22Rv1 (cell line): ENCODE measurements at regions not wholly inside any gene's neighbourhood (a gene's known extent, or its start where the extent isn't known, plus 50 kb on each side); places are given as distances from the start of the nearest gene placed in this dataset.
"Not testable (repeated sequence)": the region's sequence is repeated elsewhere in the genome, so short reads cannot be mapped to it uniquely, and the experiment has no call there.

Experiments
- H3K27ac ChIP-seq: fragments of 450-650 bp; 2 replicates; pipeline ENCODE4 v1.5.1; 2017
- CTCF ChIP-seq: fragments of 450-650 bp; IDR thresholded peaks from 2 replicates; pipeline ENCODE4 v1.5.1; 2017; ENCODE audit warnings: mild to moderate bottlenecking
- ZFX ChIP-seq: fragments of 450-650 bp; IDR thresholded peaks from 2 replicates; pipeline ENCODE4 v1.6.1; 2017; ENCODE audit warnings: antibody characterized with exemption, borderline replicate concordance

DNA sequence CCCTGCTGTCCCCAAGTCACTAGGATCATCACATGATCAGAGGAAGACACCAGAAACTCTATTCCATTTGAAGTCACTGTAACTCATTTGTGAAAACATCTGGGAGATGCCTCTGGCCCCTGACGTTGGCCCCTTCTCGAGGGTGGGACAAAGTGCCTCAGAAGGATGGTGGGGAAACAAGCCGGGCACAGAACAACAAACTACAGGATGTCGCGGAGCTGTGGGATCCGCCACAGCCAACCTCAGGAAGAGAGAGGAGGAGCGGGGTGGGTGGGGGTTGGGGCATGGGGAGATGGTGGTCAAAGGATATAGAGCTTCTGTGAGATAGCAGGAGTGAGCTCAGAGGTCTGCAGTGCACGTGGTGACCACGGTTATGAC, 265.6 kb upstream of the TCERG1L start:
- TF ChIP-seq CTCF (no peak), ZFX (no peak)
- H3K27ac ChIP-seq, result no peak overlapping the region

- no peak overlapping the region for H3K27ac ChIP-seq
Measured at GRCh38 chr10:131577786-131578471, 266.4 kb upstream of the TCERG1L start.

GRCh38 chr10:131578472-131578970, 267.0 kb upstream of the TCERG1L start:
- TF ChIP-seq CTCF (no peak), ZFX (no peak)
- no peak overlapping the region for H3K27ac ChIP-seq

More at GRCh38 chr10:131577786-131578471, 266.4 kb upstream of the TCERG1L start:
- TF ChIP-seq CTCF (no peak), ZFX (no peak)

DNA sequence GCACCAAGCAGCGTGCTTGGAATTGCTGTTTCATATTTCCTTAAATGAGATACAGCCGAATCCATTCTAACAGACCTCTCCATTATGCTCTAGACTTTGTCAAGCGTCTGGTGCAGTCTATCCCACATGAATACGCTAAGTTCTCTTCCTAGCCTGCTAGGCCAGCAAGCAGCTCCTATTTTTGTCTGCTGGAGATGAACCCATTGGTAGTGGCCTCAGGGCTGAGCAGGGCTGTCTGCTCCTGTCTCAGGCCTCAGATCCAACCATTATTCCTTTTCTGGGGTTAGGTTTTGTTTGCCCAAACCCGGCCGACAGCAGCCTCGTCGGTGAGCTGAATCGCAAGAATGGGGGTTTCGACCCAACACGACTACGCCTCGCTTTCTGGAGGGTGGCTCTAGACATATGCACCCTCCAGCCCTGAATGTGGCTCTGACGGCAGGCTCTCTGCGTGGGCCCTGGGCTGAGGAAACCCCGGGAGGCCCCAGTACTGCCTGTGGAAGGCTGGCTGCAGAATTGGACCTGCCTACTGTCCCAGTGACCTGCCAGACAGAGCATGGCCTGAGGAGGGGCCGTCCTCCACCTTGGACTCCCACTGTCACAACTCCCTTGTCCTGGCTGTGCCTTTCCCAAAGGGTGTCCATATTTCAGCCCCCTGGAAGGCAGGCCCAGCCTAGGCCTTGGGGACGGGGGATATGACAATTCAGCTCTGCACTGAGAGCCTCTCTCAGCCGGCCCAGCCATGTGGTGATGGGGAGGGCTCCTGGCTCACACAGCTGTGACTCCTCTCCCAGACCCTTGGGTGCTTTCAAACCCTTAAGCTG, 267.9 kb upstream of the TCERG1L start:
- no peak overlapping the region for H3K27ac ChIP-seq

DNA sequence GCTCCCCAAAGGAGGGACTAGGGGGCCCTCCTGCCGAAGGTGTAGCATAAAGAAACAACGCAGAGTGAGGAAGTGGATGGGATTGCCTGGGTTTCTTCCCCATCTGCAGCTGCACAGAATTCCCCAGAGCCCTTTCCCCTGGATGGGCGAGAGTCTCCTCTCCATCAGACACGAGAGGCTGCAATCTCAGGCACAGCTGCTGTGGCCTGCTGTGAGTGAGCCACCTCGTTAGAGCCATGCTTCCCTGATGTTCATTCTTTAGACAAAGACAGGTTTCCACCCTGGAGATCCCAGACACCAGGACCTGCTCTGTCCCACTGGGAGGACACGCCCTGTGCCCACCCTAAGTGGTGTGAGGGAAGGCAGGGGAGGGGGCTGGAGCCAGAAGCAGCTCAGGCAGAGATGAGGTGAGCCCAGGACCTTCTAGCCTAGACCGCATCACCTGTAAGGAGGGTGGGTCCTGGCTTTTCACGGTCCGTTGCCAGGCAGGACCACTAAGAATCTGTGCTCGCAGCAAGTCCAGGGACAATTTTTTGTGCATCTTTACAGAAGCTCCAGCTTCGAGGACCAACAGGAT, 268.6 kb upstream of the TCERG1L start:
- no peak overlapping the region for H3K27ac ChIP-seq
- TF ChIP-seq CTCF, result no peak

More for the DNA sequence above, 267.9 kb upstream of the TCERG1L start:
- no peak for TF ChIP-seq ZFX
- no peak for TF ChIP-seq CTCF

DNA sequence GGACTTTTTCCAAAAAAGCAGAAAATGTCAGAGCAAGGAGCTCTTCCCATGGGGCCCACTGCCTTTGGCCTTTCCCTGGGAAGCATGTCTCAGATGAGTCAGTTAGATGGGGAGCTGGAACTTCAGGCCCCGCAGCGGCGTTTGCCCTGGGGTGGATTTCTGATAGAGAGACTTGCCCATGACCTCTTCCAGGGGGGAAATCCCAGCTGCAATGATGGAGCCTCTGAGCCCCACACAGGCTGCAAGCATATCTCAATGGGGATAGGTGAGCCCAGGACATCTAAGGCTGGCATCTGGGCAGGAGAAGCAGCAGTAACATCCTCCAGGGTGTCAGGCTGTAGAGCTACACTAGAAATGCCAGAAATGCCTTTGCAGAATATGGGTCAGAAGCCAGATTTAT, 269.2 kb upstream of the TCERG1L start:
- TF ChIP-seq CTCF, result no peak
- no peak for TF ChIP-seq ZFX
- H3K27ac ChIP-seq, result no peak overlapping the region

DNA sequence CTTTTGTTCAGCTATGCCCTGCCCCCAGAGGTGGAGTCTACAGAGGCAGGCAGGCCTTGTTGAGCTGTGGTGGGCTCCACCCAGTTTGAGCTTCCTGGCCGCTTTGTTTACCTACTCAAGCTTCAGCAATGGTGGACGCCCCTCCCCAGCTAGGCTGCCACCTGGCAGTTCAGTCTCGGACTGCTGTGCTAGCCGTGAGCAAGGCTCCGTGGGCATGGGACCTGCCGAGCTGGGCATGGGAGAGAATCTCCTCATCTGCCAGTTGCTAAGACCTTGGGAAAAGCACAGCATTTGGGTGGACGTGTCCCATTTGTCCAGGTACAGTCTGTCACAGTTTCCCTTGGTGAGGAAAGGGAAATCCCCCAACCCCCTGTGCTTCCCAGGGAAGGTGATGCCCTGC, 270.0 kb upstream of the TCERG1L start:
- H3K27ac ChIP-seq, result not testable (repeated sequence)
